Keratinocyte (primary cell): ENCODE measurements at regions not wholly inside any gene's neighbourhood (a gene's known extent, or its start where the extent isn't known, plus 50 kb on each side); places are given as distances from the start of the nearest gene placed in this dataset.

Experiments used
- DNase-seq: peaks from one replicate; pipeline ENCODE4 v3.0.0-alpha.2; 2011; ENCODE audit warnings: low read depth, missing footprints, low spot score
- FAIRE-seq: peaks from 2 replicates; lab custom pipeline; 2011; peaks lifted over from hg19 to GRCh38; lab: Jason Lieb, UNC
- H2AFZ ChIP-seq: 2 replicates; pipeline ENCODE4 v1.6.0; 2012; ENCODE audit warnings: low read length, control low read depth, inconsistent platforms; ENCODE audit not compliant: control insufficient read depth
- H3K27ac ChIP-seq: 2 replicates; pipeline ENCODE4 v1.5.1; 2011; ENCODE audit warnings: low read length; ENCODE audit not compliant: control insufficient read depth, insufficient read depth
- H3K27me3 ChIP-seq: 3 replicates; pipeline ENCODE4 v1.6.0; 2011; ENCODE audit warnings: low read length; ENCODE audit not compliant: control insufficient read depth, insufficient read depth; ENCODE audit errors: extremely low read depth
- H3K36me3 ChIP-seq, 2 experiments: 2 replicates in 1 of 2; 3 replicates in 1 of 2; pipeline ENCODE4 v1.5.1; 2011; ENCODE audit warnings: low read length in 2 of 2, mild to moderate bottlenecking in 1 of 2; ENCODE audit not compliant: control insufficient read depth in 2 of 2, insufficient read depth in 2 of 2; ENCODE audit errors: extremely low read depth in 1 of 2
- H3K4me1 ChIP-seq: 3 replicates; pipeline ENCODE4 v1.5.1; 2011; ENCODE audit warnings: low read length; ENCODE audit not compliant: control insufficient read depth, insufficient read depth; ENCODE audit errors: extremely low read depth
- H3K4me2 ChIP-seq: 3 replicates; pipeline ENCODE4 v1.6.0; 2011; ENCODE audit warnings: low read depth, low read length; ENCODE audit not compliant: control insufficient read depth, insufficient read depth; ENCODE audit errors: extremely low read depth
- H3K4me3 ChIP-seq, 3 experiments: fragments of 200-600 bp in 1 of 3; sonication (generic) in 1 of 3; 2 replicates in 2 of 3; 3 replicates in 1 of 3; pipeline ENCODE4 v1.5.1; 2011 to 2016; ENCODE audit warnings: low read length in 3 of 3, mild to moderate bottlenecking in 3 of 3, control low read depth in 2 of 3, inconsistent platforms in 1 of 3, low read depth in 1 of 3, mixed read lengths in 1 of 3, mixed run types in 1 of 3, moderate library complexity in 1 of 3; ENCODE audit not compliant: control insufficient read depth in 2 of 3, insufficient read depth in 2 of 3; ENCODE audit errors: extremely low read depth in 1 of 3
- H3K79me2 ChIP-seq: 2 replicates; pipeline ENCODE4 v1.6.0; 2012; ENCODE audit warnings: low read length; ENCODE audit not compliant: control insufficient read depth, insufficient read depth
- H3K9ac ChIP-seq: 3 replicates; pipeline ENCODE4 v1.6.0; 2011; ENCODE audit warnings: low read length; ENCODE audit not compliant: control insufficient read depth, insufficient read depth; ENCODE audit errors: extremely low read depth
- H3K9me1 ChIP-seq: 3 replicates; pipeline ENCODE4 v1.6.0; 2011; ENCODE audit warnings: low read length; ENCODE audit not compliant: control insufficient read depth, insufficient read depth; ENCODE audit errors: extremely low read depth
- H3K9me3 ChIP-seq: 2 replicates; pipeline ENCODE4 v1.5.1; 2012; ENCODE audit warnings: low read depth, low read length; ENCODE audit not compliant: control insufficient read depth
- H4K20me1 ChIP-seq: 3 replicates; pipeline ENCODE4 v1.6.0; 2011; ENCODE audit warnings: low read length; ENCODE audit not compliant: control insufficient read depth, insufficient read depth; ENCODE audit errors: extremely low read depth
- EZH2 ChIP-seq: IDR thresholded peaks from one replicate; pipeline ENCODE4 v1.6.1; 2012; ENCODE audit warnings: inconsistent platforms, mild to moderate bottlenecking, low read length, moderate library complexity
- dilution Hi-C: fragments of 300-500 bp; cut with MboI; formaldehyde crosslinking; loops from one replicate; pipeline ENCODE4 v1.7.0; 2020; ENCODE audit warnings: low sequenced_read_pairs; ENCODE audit not compliant: extremely low pct_ligation_motif_present
- TF ChIP-seq, protein P1 (sequence below), 3 experiments: IDR thresholded peaks in 1 of 3; conservative IDR thresholded peaks in 1 of 3; optimal IDR thresholded peaks in 1 of 3; 2 replicates in 2 of 3; 3 replicates in 1 of 3; pipeline versions ENCODE3 to v1.5.1; 2011; ENCODE audit warnings: low read length in 3 of 3, mild to moderate bottlenecking in 3 of 3, moderate library complexity in 2 of 3, control low read depth in 1 of 3, inconsistent platforms in 1 of 3; ENCODE audit not compliant: insufficient read depth in 2 of 3; ENCODE audit errors: extremely low read depth in 1 of 3

- FAIRE-seq = no peak
- dilution Hi-C loops = no loop called here
These were observed 136.7 kb downstream of the AQP9 start for GRCh38 chr15:58274885-58275284.

DNA sequence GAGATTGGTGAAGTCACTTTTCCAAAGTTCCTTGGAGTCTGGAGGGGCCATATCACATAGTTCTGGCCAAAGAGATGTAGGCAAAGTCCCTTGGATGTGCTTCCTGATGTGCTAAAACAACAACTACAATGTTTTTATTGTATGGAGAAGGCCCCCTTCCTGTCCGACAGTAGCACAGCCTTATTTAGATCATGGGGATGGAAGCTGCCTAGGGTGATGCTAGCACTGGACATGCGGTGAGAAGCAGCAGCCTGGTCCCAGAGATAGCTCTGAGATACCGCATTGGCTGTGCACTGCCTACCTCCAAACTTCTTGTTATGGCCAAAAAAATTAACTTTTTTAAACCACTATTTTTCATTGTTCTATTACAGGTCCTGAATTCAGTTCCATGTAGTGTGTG, 137.6 kb downstream of the AQP9 start:
- DNase-seq = no peak
- Histone ChIP-seq H4K20me1 (no peaks in the 10 kb centered on the region), H3K36me3 (no peaks in the 10 kb centered on the region), H3K9me1 (no peaks in the 10 kb centered on the region), H3K4me1 (no peaks in the 10 kb centered on the region), H3K9me3 (peaks cover 5% of the 10 kb centered on the region), H3K79me2 (no peaks in the 10 kb centered on the region), H3K9ac (no peak overlapping the region), H3K27ac (no peak overlapping the region), H3K27me3 (no peaks in the 10 kb centered on the region), H2AFZ (no peak overlapping the region), H3K4me3 (no peak overlapping the region), H3K4me2 (no peak overlapping the region)
- dilution Hi-C loops = no loop called here
- no peak for FAIRE-seq
- TF ChIP-seq, protein P1, sequence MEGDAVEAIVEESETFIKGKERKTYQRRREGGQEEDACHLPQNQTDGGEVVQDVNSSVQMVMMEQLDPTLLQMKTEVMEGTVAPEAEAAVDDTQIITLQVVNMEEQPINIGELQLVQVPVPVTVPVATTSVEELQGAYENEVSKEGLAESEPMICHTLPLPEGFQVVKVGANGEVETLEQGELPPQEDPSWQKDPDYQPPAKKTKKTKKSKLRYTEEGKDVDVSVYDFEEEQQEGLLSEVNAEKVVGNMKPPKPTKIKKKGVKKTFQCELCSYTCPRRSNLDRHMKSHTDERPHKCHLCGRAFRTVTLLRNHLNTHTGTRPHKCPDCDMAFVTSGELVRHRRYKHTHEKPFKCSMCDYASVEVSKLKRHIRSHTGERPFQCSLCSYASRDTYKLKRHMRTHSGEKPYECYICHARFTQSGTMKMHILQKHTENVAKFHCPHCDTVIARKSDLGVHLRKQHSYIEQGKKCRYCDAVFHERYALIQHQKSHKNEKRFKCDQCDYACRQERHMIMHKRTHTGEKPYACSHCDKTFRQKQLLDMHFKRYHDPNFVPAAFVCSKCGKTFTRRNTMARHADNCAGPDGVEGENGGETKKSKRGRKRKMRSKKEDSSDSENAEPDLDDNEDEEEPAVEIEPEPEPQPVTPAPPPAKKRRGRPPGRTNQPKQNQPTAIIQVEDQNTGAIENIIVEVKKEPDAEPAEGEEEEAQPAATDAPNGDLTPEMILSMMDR (optimal IDR thresholded peaks at IDR 0.05 in 1 of 3, IDR thresholded peaks at IDR 0.05 in 1 of 3, conservative IDR thresholded peaks at IDR 0.05 in 1 of 3; ENCODE audit: extremely low read depth in 1 of 3, insufficient read depth in 2 of 3, low read length in 3 of 3) = no peak
- no peak for TF ChIP-seq EZH2

More at GRCh38 chr15:58274885-58275284, 136.7 kb downstream of the AQP9 start:
- Histone ChIP-seq H3K4me1 (no peaks in the 10 kb centered on the region), H3K4me3 (no peak overlapping the region), H3K9me1 (no peaks in the 10 kb centered on the region), H3K79me2 (no peaks in the 10 kb centered on the region), H4K20me1 (no peaks in the 10 kb centered on the region), H3K27me3 (no peaks in the 10 kb centered on the region), H3K9me3 (peaks cover 5% of the 10 kb centered on the region), H2AFZ (no peak overlapping the region), H3K36me3 (no peaks in the 10 kb centered on the region), H3K4me2 (no peak overlapping the region), H3K9ac (no peak overlapping the region), H3K27ac (no peak overlapping the region)
- no peak for DNase-seq
- TF ChIP-seq, protein P1 (optimal IDR thresholded peaks at IDR 0.05 in 1 of 3, IDR thresholded peaks at IDR 0.05 in 1 of 3, conservative IDR thresholded peaks at IDR 0.05 in 1 of 3; ENCODE audit: extremely low read depth in 1 of 3, insufficient read depth in 2 of 3, low read length in 3 of 3) = no peak
- TF ChIP-seq EZH2 = no peak
